ENCODE measurements at regions not wholly inside any gene's neighbourhood (a gene's known extent, or its start where the extent isn't known, plus 50 kb on each side); places are given as distances from the start of the nearest gene placed in this dataset.

- Histone ChIP-seq H3K4me3 (ENCODE audit: insufficient read depth, low read length, poor library complexity, severe bottlenecking) (no peak overlapping the region), H3K79me2 (ENCODE audit: insufficient read depth, low read length) (no peaks in the 10 kb centered on the region), H4K20me1 (ENCODE audit: low read depth, low read length) (no peaks in the 10 kb centered on the region), H2AFZ (ENCODE audit: low read depth, low read length, severe bottlenecking) (no peak overlapping the region), H3K9ac (ENCODE audit: low read length) (no peak overlapping the region), H3K27ac (ENCODE audit: low read depth, low read length) (no peak overlapping the region), H3K36me3 (ENCODE audit: low read length) (no peaks in the 10 kb centered on the region), H3K4me2 (ENCODE audit: low read depth, low read length, poor library complexity, severe bottlenecking) (no peak overlapping the region), H3K27me3 (ENCODE audit: low read length) (no peaks in the 10 kb centered on the region), H3K9me2 (replicated peaks; ENCODE audit: insufficient read depth, low read length) (no peaks in the 10 kb centered on the region), H3K9me3 (ENCODE audit: insufficient read depth, low read length) (no peaks in the 10 kb centered on the region), H3F3A (ENCODE audit: insufficient read depth) (no peaks in the 10 kb centered on the region)
- TF ChIP-seq EZH2phosphoT487 (conservative IDR thresholded peaks at IDR 0.05; ENCODE audit: low read length) (no peak), CTCF (IDR thresholded peaks at IDR 0.05; ENCODE audit: insufficient read depth, low read length, poor library complexity, severe bottlenecking) (no peak)
Measured at GRCh38 chr3:148600902-148601765, 96.6 kb upstream of the AGTR1 start.

GRCh38 chr3:148601766-148602685, 95.7 kb upstream of the AGTR1 start:
- Histone ChIP-seq H3K9me3 (ENCODE audit: insufficient read depth, low read length) (no peaks in the 10 kb centered on the region), H3K27me3 (ENCODE audit: low read length) (no peaks in the 10 kb centered on the region), H4K20me1 (ENCODE audit: low read depth, low read length) (no peaks in the 10 kb centered on the region), H3K27ac (ENCODE audit: low read depth, low read length) (no peak overlapping the region), H3K9ac (ENCODE audit: low read length) (no peak overlapping the region), H3K4me2 (ENCODE audit: low read depth, low read length, poor library complexity, severe bottlenecking) (no peak overlapping the region), H3K9me2 (replicated peaks; ENCODE audit: insufficient read depth, low read length) (no peaks in the 10 kb centered on the region), H3K4me3 (ENCODE audit: insufficient read depth, low read length, poor library complexity, severe bottlenecking) (no peak overlapping the region), H2AFZ (ENCODE audit: low read depth, low read length, severe bottlenecking) (no peak overlapping the region), H3F3A (ENCODE audit: insufficient read depth) (no peaks in the 10 kb centered on the region), H3K36me3 (ENCODE audit: low read length) (no peaks in the 10 kb centered on the region), H3K79me2 (ENCODE audit: insufficient read depth, low read length) (no peaks in the 10 kb centered on the region)
- no peak for TF ChIP-seq EZH2phosphoT487 (conservative IDR thresholded peaks at IDR 0.05; ENCODE audit: low read length)
- TF ChIP-seq CTCF (IDR thresholded peaks at IDR 0.05; ENCODE audit: insufficient read depth, low read length, poor library complexity, severe bottlenecking), result no peak

- no peaks in the 10 kb centered on the region for H3K79me2 ChIP-seq (ENCODE audit: insufficient read depth, low read length)
- no peaks in the 10 kb centered on the region for H3F3A ChIP-seq (ENCODE audit: insufficient read depth)
- no peaks in the 10 kb centered on the region for H3K36me3 ChIP-seq (ENCODE audit: low read length)
- TF ChIP-seq EZH2phosphoT487 (conservative IDR thresholded peaks at IDR 0.05; ENCODE audit: low read length) (no peak), CTCF (IDR thresholded peaks at IDR 0.05; ENCODE audit: insufficient read depth, low read length, poor library complexity, severe bottlenecking) (no peak)
- no peak overlapping the region for H3K4me2 ChIP-seq (ENCODE audit: low read depth, low read length, poor library complexity, severe bottlenecking)
- H2AFZ ChIP-seq (ENCODE audit: low read depth, low read length, severe bottlenecking), result no peak overlapping the region
- H3K9me3 ChIP-seq (ENCODE audit: insufficient read depth, low read length), result no peaks in the 10 kb centered on the region
- H4K20me1 ChIP-seq (ENCODE audit: low read depth, low read length), result no peaks in the 10 kb centered on the region
- H3K4me3 ChIP-seq (ENCODE audit: insufficient read depth, low read length, poor library complexity, severe bottlenecking), result no peak overlapping the region
- H3K27ac ChIP-seq (ENCODE audit: low read depth, low read length), result no peak overlapping the region
- H3K9ac ChIP-seq (ENCODE audit: low read length), result no peak overlapping the region
- H3K9me2 ChIP-seq (replicated peaks; ENCODE audit: insufficient read depth, low read length), result no peaks in the 10 kb centered on the region
- no peaks in the 10 kb centered on the region for H3K27me3 ChIP-seq (ENCODE audit: low read length)
Measured at GRCh38 chr3:148604270-148605085, 93.2 kb upstream of the AGTR1 start.
